ENCODE measurements at regions not wholly inside any gene's neighbourhood (a gene's known extent, or its start where the extent isn't known, plus 50 kb on each side); places are given as distances from the start of the nearest gene placed in this dataset.

DNA sequence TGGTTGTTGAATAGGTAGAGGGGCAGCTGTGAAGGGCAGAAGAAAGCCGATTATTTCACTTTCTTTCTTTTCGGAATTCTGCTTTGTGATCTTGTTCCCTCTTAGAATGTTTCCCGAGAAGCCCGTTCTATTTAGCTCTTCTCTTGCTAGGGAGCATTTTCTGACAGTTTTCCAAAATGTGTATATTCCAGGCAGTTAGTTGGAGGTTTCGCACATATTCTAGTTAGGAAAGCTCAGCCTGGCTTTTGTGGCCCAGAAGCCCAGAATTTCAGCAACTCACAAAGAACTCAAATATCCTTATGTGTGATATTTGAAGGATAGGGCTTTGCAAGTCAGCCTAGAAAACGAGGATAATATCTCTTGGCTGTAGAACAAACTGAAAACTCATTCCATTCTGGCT lies 461.0 kb upstream of the C9orf72 start:
- TF ChIP-seq CTCF (IDR thresholded peaks at IDR 0.05; ENCODE audit: low read depth, low read length) (no peak), EZH2phosphoT487 (IDR thresholded peaks at IDR 0.05; ENCODE audit: low read depth) (no peak)
